Endothelial cell of umbilical vein (primary cell): ENCODE measurements at regions not wholly inside any gene's neighbourhood (a gene's known extent, or its start where the extent isn't known, plus 50 kb on each side); places are given as distances from the start of the nearest gene placed in this dataset.

ENCODE experiments used
- BruUV-seq: library from RNA; stranded (reverse); fragments of 400-500 nt; replicated peaks from 2 replicates; lab custom pipeline; 2021; lab: Mats Ljungman, UMichigan
- CTCF ChIA-PET: fragments of 300-600, 350-600 bp; sonication (Branson Sonifier 250); formaldehyde crosslinking; loops from one replicate; lab custom pipeline; 2021; ENCODE audit warnings: antibody characterized with exemption, inconsistent platforms; lab: Charles Lee
- POLR2A ChIA-PET: fragments of 300-600, 350-600 bp; sonication (Branson Sonifier 250); formaldehyde crosslinking; loops from one replicate; lab custom pipeline; 2021; ENCODE audit warnings: antibody characterized with exemption, inconsistent platforms; lab: Charles Lee
- DNase-seq: peaks from one replicate; pipeline ENCODE4 v3.0.0-alpha.2; 2011; ENCODE audit warnings: low read depth, low spot score
- FAIRE-seq: peaks from 2 replicates; lab custom pipeline; 2011; peaks lifted over from hg19 to GRCh38; lab: Jason Lieb, UNC
- H2AFZ ChIP-seq: 2 replicates; pipeline ENCODE4 v1.6.0; 2012; ENCODE audit warnings: low read depth, low read length, control low read depth, inconsistent platforms
- H3K27ac ChIP-seq: 2 replicates; pipeline ENCODE4 v1.5.1; 2011; ENCODE audit warnings: low read depth, mild to moderate bottlenecking, control low read depth, low read length, moderate library complexity; ENCODE audit not compliant: insufficient read depth
- H3K27me3 ChIP-seq, 2 experiments: 2 replicates each; pipeline versions ENCODE4 v1.6.0 to v1.6.1; 2011; ENCODE audit warnings: low read length in 2 of 2, mixed read lengths in 1 of 2; ENCODE audit not compliant: control insufficient read depth in 2 of 2, insufficient read depth in 2 of 2
- H3K36me3 ChIP-seq, 2 experiments: 2 replicates in 1 of 2; 3 replicates in 1 of 2; pipeline ENCODE4 v1.5.1; 2011; ENCODE audit warnings: low read length in 2 of 2, mild to moderate bottlenecking in 1 of 2, moderate library complexity in 1 of 2; ENCODE audit not compliant: control insufficient read depth in 2 of 2, insufficient read depth in 2 of 2; ENCODE audit errors: extremely low read depth in 1 of 2
- H3K4me1 ChIP-seq: 3 replicates; pipeline ENCODE4 v1.5.1; 2011; ENCODE audit warnings: mild to moderate bottlenecking, low read length; ENCODE audit not compliant: control insufficient read depth, insufficient read depth; ENCODE audit errors: extremely low read depth
- H3K4me2 ChIP-seq: 2 replicates; pipeline ENCODE4 v1.6.1; 2011; ENCODE audit warnings: low read length, control low read depth, mixed read lengths; ENCODE audit not compliant: insufficient read depth
- H3K4me3 ChIP-seq, 3 experiments: fragments of 200-600 bp in 1 of 3; sonication (generic), shearing (Covaris generic) in 1 of 3; replicated peaks in 1 of 3; 2 replicates each; pipeline ENCODE4 v1.5.1; 2011 to 2016; ENCODE audit warnings: control low read depth in 3 of 3, low read length in 3 of 3, mild to moderate bottlenecking in 2 of 3, inconsistent platforms in 1 of 3, low read depth in 1 of 3, moderate library complexity in 1 of 3; ENCODE audit not compliant: insufficient read depth in 1 of 3
- H3K79me2 ChIP-seq: 2 replicates; pipeline ENCODE4 v1.6.0; 2012; ENCODE audit warnings: low read length, inconsistent platforms; ENCODE audit not compliant: control insufficient read depth, insufficient read depth
- H3K9ac ChIP-seq: replicated peaks from 2 replicates; pipeline ENCODE3; 2011; ENCODE audit warnings: low read length, control low read depth; ENCODE audit not compliant: insufficient read depth; ENCODE audit errors: extremely low read depth
- H3K9me1 ChIP-seq: replicated peaks from 3 replicates; pipeline ENCODE4 v1.6.0; 2011; ENCODE audit warnings: mild to moderate bottlenecking, low read length; ENCODE audit not compliant: control insufficient read depth, insufficient read depth; ENCODE audit errors: extremely low read depth
- H3K9me3 ChIP-seq: replicated peaks from 2 replicates; pipeline ENCODE4 v1.5.1; 2012; ENCODE audit warnings: low read length, inconsistent platforms; ENCODE audit not compliant: control insufficient read depth, insufficient read depth
- H4K20me1 ChIP-seq: replicated peaks from 2 replicates; pipeline ENCODE3; 2011; ENCODE audit warnings: mild to moderate bottlenecking, low read length; ENCODE audit not compliant: control insufficient read depth, insufficient read depth; ENCODE audit errors: extremely low read depth
- EZH2 ChIP-seq: IDR thresholded peaks from 2 replicates; pipeline ENCODE4 v1.6.1; 2012; ENCODE audit warnings: borderline replicate concordance, low read depth, mild to moderate bottlenecking, moderate library complexity, low read length, inconsistent platforms; ENCODE audit not compliant: severe bottlenecking
- FOS ChIP-seq: IDR thresholded peaks from 2 replicates; pipeline ENCODE4 v1.6.1; 2011; ENCODE audit warnings: mild to moderate bottlenecking, low read length, moderate library complexity, borderline replicate concordance; ENCODE audit not compliant: insufficient read depth
- GATA2 ChIP-seq: IDR thresholded peaks from 2 replicates; pipeline ENCODE4 v1.7.0; 2011; ENCODE audit warnings: low read depth, mild to moderate bottlenecking, moderate library complexity, mixed read lengths, low read length; ENCODE audit not compliant: insufficient read length, insufficient read depth
- JUN ChIP-seq: IDR thresholded peaks from 2 replicates; pipeline ENCODE4 v1.6.1; 2011; ENCODE audit warnings: borderline replicate concordance, low read depth; ENCODE audit not compliant: insufficient read length, insufficient read depth
- MYC ChIP-seq: IDR thresholded peaks from one replicate; pipeline ENCODE4 v1.6.1; 2011; ENCODE audit warnings: mild to moderate bottlenecking, low read depth, low read length
- POLR2A ChIP-seq: IDR thresholded peaks from 2 replicates; pipeline ENCODE4 v1.6.1; 2012; ENCODE audit warnings: low read depth, mild to moderate bottlenecking, control low read depth, low read length
- POLR2AphosphoS5 ChIP-seq: IDR thresholded peaks from 2 replicates; pipeline ENCODE4 v1.6.1; 2012; ENCODE audit warnings: low read depth, mild to moderate bottlenecking, control low read depth, low read length, moderate library complexity; ENCODE audit not compliant: insufficient read depth
- dilution Hi-C: fragments of 300-500 bp; cut with MboI; formaldehyde crosslinking; loops from one replicate; pipeline ENCODE4 v1.15.0; 2019; ENCODE audit warnings: low sequenced_read_pairs; ENCODE audit not compliant: extremely low pct_ligation_motif_present
- intact Hi-C: fragments of 100-400 bp; cut with micrococcal nuclease; formaldehyde crosslinking; loops from one replicate; pipeline ENCODE4 v1.10.0; 2022
- TF ChIP-seq, protein P1 (sequence below), 2 donors: IDR thresholded peaks; 1 replicate in 1 of 2; 2 replicates in 1 of 2; pipeline ENCODE4 v1.5.1; 2011; ENCODE audit warnings: low read length in 2 of 2, mild to moderate bottlenecking in 2 of 2, moderate library complexity in 2 of 2, control low read depth in 1 of 2, inconsistent platforms in 1 of 2, low read depth in 1 of 2; ENCODE audit not compliant: insufficient read depth in 1 of 2; ENCODE audit errors: extremely low read depth in 1 of 2
- TF ChIP-seq, protein P2 (sequence below): IDR thresholded peaks from 2 replicates; pipeline ENCODE4 v1.6.1; 2011; ENCODE audit not compliant: insufficient read depth, insufficient read length

DNA sequence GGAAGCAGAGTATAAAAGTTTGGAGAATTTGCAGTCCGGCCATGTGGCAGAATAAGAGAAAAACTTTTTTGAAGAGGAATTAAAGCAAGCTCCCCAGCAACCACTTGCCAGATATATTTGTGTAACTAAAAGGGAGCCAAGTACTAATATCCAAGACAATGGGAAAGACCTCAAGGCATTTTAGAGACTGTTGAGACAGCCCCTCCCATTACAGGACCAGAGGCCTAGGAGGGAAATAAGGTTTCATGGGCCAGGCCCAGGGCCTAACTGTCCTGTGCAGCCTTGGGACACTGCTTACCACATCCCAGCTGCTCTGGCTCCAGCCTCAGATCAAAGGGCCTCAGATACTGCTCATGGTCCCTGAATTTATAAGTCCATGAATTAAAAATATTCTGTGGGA is 659.4 kb downstream of the PCDH19 start:
- TF ChIP-seq POLR2AphosphoS5 = no peak
- no peak for TF ChIP-seq FOS
- TF ChIP-seq, protein P1, sequence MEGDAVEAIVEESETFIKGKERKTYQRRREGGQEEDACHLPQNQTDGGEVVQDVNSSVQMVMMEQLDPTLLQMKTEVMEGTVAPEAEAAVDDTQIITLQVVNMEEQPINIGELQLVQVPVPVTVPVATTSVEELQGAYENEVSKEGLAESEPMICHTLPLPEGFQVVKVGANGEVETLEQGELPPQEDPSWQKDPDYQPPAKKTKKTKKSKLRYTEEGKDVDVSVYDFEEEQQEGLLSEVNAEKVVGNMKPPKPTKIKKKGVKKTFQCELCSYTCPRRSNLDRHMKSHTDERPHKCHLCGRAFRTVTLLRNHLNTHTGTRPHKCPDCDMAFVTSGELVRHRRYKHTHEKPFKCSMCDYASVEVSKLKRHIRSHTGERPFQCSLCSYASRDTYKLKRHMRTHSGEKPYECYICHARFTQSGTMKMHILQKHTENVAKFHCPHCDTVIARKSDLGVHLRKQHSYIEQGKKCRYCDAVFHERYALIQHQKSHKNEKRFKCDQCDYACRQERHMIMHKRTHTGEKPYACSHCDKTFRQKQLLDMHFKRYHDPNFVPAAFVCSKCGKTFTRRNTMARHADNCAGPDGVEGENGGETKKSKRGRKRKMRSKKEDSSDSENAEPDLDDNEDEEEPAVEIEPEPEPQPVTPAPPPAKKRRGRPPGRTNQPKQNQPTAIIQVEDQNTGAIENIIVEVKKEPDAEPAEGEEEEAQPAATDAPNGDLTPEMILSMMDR (IDR thresholded peaks at IDR 0.05; ENCODE audit: extremely low read depth in 1 of 2, insufficient read depth in 1 of 2, low read depth in 1 of 2, low read length in 2 of 2) = no peak
- TF ChIP-seq POLR2A = no peak
- no peak for TF ChIP-seq JUN
- no peak for TF ChIP-seq MYC
- no peak for TF ChIP-seq EZH2
- TF ChIP-seq GATA2 = no peak
- TF ChIP-seq, protein P2, sequence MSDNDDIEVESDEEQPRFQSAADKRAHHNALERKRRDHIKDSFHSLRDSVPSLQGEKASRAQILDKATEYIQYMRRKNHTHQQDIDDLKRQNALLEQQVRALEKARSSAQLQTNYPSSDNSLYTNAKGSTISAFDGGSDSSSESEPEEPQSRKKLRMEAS = no peak
- dilution Hi-C loops = no loop called here
- BruUV-seq = no TSS peak
- H3K79me2 ChIP-seq = no peaks in the 10 kb centered on the region
- intact Hi-C loops = no loop called here
- no peaks in the 10 kb centered on the region for H3K9me1 ChIP-seq
- no peaks in the 10 kb centered on the region for H3K27me3 ChIP-seq
- no peaks in the 10 kb centered on the region for H3K4me1 ChIP-seq
- ChIA-PET CTCF (no interaction called here), POLR2A (no interaction called here)
- no peaks in the 10 kb centered on the region for H4K20me1 ChIP-seq
- H2AFZ ChIP-seq = no peak overlapping the region
- no peak for DNase-seq
- no peak for FAIRE-seq
- H3K9me3 ChIP-seq = no peaks in the 10 kb centered on the region
- no peak overlapping the region for H3K4me2 ChIP-seq
- no peak overlapping the region for H3K9ac ChIP-seq
- no peaks in the 10 kb centered on the region for H3K36me3 ChIP-seq
- no peak overlapping the region for H3K4me3 ChIP-seq
- H3K27ac ChIP-seq = no peak overlapping the region
